Spleen (tissue), 3 donors: ENCODE measurements at regions not wholly inside any gene's neighbourhood (a gene's known extent, or its start where the extent isn't known, plus 50 kb on each side); places are given as distances from the start of the nearest gene placed in this dataset.

Source experiments
- POLR2A ChIP-seq, 3 donors: fragments of 450-650 bp; IDR thresholded peaks; one replicate each; pipeline ENCODE4 v1.5.1; 2017; ENCODE audit warnings: antibody characterized with exemption in 3 of 3, mild to moderate bottlenecking in 1 of 3
- POLR2AphosphoS5 ChIP-seq, 3 donors: sonication (generic); formaldehyde crosslinking; IDR thresholded peaks; one replicate each; pipeline ENCODE4 v1.5.1; 2017; ENCODE audit warnings: antibody characterized with exemption in 3 of 3

DNA sequence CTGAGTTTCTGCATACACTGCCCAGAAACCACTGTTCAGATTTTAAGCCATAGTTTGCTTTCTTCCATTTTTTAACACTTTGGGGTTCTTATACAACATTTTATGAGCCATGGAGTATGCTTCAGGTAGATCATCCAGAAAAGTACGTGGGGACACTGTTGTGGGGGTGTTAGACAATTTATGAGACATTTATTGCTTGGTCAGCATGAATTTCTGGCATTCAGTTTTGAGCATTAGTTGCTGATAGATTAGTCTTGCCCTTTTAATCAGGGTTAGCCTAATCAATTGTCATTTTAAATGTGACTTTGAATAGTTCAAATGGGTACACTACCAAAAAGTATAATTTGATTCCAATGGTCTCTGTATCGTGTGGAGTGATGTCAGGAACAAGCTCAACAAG, 434.9 kb downstream of the GPM6A start:
- no peak for TF ChIP-seq POLR2AphosphoS5 (IDR thresholded peaks at IDR 0.05)
- no peak for TF ChIP-seq POLR2A (IDR thresholded peaks at IDR 0.05)
